GM12878 (cell line): ENCODE measurements at regions not wholly inside any gene's neighbourhood (a gene's known extent, or its start where the extent isn't known, plus 50 kb on each side); places are given as distances from the start of the nearest gene placed in this dataset.

ENCODE experiments used
- CHD1 ChIP-seq: IDR thresholded peaks from 2 replicates; pipeline ENCODE4 v1.6.1; 2012; ENCODE audit warnings: low read depth, low read length, improper control_type of control experiment
- CUX1 ChIP-seq: IDR thresholded peaks from 2 replicates; pipeline ENCODE4 v1.6.1; 2012; ENCODE audit warnings: improper control_type of control experiment, low read depth, low read length; ENCODE audit not compliant: insufficient replicate concordance
- EZH2 ChIP-seq: IDR thresholded peaks from 2 replicates; pipeline ENCODE4 v1.6.1; 2012; ENCODE audit warnings: low read depth, mild to moderate bottlenecking, control low read depth, inconsistent platforms, low read length, borderline replicate concordance; ENCODE audit not compliant: control insufficient read depth
- FOS ChIP-seq: IDR thresholded peaks from 3 replicates; pipeline ENCODE4 v1.6.1; 2011; ENCODE audit warnings: borderline replicate concordance; ENCODE audit not compliant: insufficient read length; ENCODE audit errors: extremely low read depth
- POLR2A ChIP-seq: IDR thresholded peaks from 2 replicates; pipeline ENCODE4 v1.6.1; 2011; ENCODE audit warnings: low read depth, mild to moderate bottlenecking, low read length
- POLR2AphosphoS5 ChIP-seq: IDR thresholded peaks from 2 replicates; pipeline ENCODE4 v1.6.1; 2011; ENCODE audit warnings: mild to moderate bottlenecking, low read length, inconsistent platforms
- RCOR1 ChIP-seq: conservative IDR thresholded peaks from 2 replicates; pipeline ENCODE4 v1.6.1; 2012; ENCODE audit warnings: low read depth, low read length, improper control_type of control experiment
- SIN3A ChIP-seq: IDR thresholded peaks from 2 replicates; pipeline ENCODE4 v1.6.1; 2012; ENCODE audit warnings: low read depth, low read length, improper control_type of control experiment
- SP1 ChIP-seq: IDR thresholded peaks from one replicate; pipeline ENCODE4 v1.6.1; 2011; ENCODE audit warnings: low read depth, low read length
- SREBF2 ChIP-seq: IDR thresholded peaks from 2 replicates; pipeline ENCODE4 v1.6.1; 2012; ENCODE audit warnings: mild to moderate bottlenecking, low read length
- YY1 ChIP-seq: IDR thresholded peaks from 2 replicates; pipeline ENCODE4 v1.6.1; 2011; ENCODE audit warnings: low read depth, mild to moderate bottlenecking, low read length
- TF ChIP-seq, protein P1 (sequence below): IDR thresholded peaks from 2 replicates; pipeline ENCODE4 v1.6.1; 2011; ENCODE audit warnings: low read depth, mild to moderate bottlenecking, low read length, moderate library complexity, borderline replicate concordance; ENCODE audit errors: extremely low read depth
- TF ChIP-seq, protein P2 (sequence below), 3 experiments: IDR thresholded peaks in 2 of 3; conservative IDR thresholded peaks in 1 of 3; 2 replicates each; pipeline ENCODE4 v1.5.1; 2011; ENCODE audit warnings: low read depth in 3 of 3, low read length in 3 of 3, mild to moderate bottlenecking in 3 of 3, control low read depth in 2 of 3, moderate library complexity in 2 of 3, inconsistent platforms in 1 of 3, mixed read lengths in 1 of 3; ENCODE audit not compliant: control insufficient read depth in 2 of 3, insufficient read depth in 1 of 3; ENCODE audit errors: extremely low read depth in 1 of 3
- TF ChIP-seq, protein P3 (sequence below): fragments of 450-650 bp; IDR thresholded peaks from 2 replicates; pipeline ENCODE4 v1.6.1; 2017; ENCODE audit warnings: mild to moderate bottlenecking

DNA sequence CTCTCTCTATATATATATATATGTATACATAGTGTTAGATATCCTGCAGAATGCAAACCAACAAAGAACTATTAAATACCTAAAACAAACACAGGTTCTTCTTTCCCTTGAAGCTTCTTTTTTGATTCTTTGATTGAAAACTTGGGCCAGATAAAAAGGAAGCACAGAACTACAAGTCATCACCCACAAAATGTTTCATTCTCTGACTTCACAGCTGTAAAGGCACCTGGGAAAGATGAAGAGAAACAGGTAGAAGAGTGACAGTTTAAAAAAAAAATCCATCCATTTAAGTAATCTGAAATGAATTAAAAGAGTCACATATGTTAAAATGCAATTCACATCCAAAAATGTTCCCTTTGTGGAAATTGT lies 90.7 kb upstream of the FNDC3A start:
- TF ChIP-seq POLR2A (no peak), FOS (no peak), SP1 (no peak), CHD1 (no peak), SIN3A (no peak), YY1 (no peak), RCOR1 (no peak), EZH2 (no peak), POLR2AphosphoS5 (no peak), CUX1 (no peak), SREBF2 (no peak)
- TF ChIP-seq, protein P1, sequence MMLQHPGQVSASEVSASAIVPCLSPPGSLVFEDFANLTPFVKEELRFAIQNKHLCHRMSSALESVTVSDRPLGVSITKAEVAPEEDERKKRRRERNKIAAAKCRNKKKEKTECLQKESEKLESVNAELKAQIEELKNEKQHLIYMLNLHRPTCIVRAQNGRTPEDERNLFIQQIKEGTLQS = no peak
- TF ChIP-seq, protein P2, sequence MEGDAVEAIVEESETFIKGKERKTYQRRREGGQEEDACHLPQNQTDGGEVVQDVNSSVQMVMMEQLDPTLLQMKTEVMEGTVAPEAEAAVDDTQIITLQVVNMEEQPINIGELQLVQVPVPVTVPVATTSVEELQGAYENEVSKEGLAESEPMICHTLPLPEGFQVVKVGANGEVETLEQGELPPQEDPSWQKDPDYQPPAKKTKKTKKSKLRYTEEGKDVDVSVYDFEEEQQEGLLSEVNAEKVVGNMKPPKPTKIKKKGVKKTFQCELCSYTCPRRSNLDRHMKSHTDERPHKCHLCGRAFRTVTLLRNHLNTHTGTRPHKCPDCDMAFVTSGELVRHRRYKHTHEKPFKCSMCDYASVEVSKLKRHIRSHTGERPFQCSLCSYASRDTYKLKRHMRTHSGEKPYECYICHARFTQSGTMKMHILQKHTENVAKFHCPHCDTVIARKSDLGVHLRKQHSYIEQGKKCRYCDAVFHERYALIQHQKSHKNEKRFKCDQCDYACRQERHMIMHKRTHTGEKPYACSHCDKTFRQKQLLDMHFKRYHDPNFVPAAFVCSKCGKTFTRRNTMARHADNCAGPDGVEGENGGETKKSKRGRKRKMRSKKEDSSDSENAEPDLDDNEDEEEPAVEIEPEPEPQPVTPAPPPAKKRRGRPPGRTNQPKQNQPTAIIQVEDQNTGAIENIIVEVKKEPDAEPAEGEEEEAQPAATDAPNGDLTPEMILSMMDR (IDR thresholded peaks at IDR 0.05 in 2 of 3, conservative IDR thresholded peaks at IDR 0.05 in 1 of 3; ENCODE audit: control insufficient read depth in 2 of 3, extremely low read depth in 1 of 3, insufficient read depth in 1 of 3, low read depth in 3 of 3, low read length in 3 of 3) = no peak
- TF ChIP-seq, protein P3, sequence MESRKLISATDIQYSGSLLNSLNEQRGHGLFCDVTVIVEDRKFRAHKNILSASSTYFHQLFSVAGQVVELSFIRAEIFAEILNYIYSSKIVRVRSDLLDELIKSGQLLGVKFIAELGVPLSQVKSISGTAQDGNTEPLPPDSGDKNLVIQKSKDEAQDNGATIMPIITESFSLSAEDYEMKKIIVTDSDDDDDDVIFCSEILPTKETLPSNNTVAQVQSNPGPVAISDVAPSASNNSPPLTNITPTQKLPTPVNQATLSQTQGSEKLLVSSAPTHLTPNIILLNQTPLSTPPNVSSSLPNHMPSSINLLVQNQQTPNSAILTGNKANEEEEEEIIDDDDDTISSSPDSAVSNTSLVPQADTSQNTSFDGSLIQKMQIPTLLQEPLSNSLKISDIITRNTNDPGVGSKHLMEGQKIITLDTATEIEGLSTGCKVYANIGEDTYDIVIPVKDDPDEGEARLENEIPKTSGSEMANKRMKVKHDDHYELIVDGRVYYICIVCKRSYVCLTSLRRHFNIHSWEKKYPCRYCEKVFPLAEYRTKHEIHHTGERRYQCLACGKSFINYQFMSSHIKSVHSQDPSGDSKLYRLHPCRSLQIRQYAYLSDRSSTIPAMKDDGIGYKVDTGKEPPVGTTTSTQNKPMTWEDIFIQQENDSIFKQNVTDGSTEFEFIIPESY = no peak
